KG1 (cell line): ENCODE measurements at regions not wholly inside any gene's neighbourhood (a gene's known extent, or its start where the extent isn't known, plus 50 kb on each side); places are given as distances from the start of the nearest gene placed in this dataset.
A peak's percentile ranks its signal among the peaks of the same experiment; 100 is the strongest.

Source experiments
- DNase-seq: peaks from one replicate; lab custom pipeline; 2025; lab: John Stamatoyannopoulos, UW

DNA sequence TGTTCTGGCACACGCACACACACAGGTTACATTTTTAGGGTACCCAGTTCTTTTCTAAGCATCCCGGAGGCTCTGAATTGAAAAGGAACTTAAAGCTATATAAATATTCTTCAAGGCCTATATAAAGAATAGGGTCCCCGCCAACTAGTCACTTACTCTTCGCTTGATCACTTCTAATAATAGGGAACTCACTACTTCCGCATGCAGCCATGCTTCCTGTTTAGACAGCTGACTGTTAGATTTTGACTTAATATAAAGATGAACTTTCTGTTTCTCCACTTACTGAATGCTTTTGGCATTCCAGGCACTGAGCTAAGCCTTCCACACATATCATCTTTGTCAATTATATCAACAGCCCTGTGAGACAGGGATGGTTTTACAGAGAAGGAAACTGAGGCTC is 259.6 kb downstream of the TSHZ3 start:
- no peak for DNase-seq

DNA sequence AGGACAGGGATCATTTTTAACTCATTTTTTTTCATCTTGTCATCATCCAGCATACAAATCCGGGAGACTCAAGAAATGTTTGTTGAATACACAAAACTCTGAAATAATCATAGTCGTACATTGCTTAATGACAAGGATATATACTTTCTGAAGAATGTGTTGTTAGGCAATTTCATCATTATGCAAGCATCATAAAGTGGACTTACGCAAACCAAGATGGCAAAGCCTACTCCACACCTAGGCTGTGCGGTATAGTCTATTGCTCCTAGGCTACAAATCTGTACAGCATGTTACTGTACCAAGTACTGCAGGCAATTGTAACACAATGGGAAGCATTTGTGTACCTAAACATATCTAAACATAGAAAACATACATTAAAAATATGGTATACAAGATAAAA is 264.1 kb downstream of the TSHZ3 start:
- no peak for DNase-seq

DNA sequence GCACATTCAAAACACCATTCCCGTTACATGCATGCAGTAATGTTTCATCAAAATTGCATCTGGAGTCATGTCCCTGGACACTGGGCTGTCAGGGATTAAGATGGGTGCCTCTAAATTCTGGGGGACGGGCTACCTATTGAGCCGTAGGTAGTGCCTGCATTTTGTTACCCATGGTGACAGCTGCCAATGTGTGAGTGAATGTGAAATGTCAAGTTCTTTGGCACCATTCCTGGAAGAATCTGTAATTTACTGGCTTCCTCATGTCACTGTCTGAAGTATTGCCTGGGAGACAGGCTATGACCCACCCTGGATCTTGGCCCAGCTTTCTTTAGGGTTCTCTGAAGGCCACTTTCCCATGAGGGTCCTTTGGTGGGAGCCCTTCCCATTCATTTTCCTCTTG is 266.1 kb downstream of the TSHZ3 start:
- no peak for DNase-seq

DNA sequence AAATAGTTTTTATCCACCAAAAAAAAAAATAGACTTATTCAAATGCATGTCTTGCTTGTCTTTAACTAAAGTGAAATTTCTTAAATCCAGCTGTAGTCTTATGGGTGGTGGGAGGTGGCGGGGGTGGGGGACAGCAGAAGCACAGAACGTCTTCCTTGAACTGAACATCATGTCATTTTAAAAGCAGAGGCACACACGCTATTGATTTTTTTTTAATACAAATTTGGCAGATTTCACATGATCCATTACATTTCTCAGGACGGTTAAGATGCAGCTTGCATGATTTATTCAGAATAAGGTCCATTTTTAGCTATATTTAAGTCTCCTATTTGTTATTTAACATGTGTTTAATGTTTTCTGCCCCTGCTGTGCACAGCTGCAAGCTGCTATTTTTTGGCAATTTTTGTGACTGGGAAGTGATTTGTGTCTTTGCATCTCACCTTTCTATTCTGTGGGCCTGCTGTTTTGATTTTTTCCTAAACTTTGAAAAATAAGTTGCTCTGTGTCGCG is 274.0 kb downstream of the TSHZ3 start:
- DNase-seq, result no peak

DNA sequence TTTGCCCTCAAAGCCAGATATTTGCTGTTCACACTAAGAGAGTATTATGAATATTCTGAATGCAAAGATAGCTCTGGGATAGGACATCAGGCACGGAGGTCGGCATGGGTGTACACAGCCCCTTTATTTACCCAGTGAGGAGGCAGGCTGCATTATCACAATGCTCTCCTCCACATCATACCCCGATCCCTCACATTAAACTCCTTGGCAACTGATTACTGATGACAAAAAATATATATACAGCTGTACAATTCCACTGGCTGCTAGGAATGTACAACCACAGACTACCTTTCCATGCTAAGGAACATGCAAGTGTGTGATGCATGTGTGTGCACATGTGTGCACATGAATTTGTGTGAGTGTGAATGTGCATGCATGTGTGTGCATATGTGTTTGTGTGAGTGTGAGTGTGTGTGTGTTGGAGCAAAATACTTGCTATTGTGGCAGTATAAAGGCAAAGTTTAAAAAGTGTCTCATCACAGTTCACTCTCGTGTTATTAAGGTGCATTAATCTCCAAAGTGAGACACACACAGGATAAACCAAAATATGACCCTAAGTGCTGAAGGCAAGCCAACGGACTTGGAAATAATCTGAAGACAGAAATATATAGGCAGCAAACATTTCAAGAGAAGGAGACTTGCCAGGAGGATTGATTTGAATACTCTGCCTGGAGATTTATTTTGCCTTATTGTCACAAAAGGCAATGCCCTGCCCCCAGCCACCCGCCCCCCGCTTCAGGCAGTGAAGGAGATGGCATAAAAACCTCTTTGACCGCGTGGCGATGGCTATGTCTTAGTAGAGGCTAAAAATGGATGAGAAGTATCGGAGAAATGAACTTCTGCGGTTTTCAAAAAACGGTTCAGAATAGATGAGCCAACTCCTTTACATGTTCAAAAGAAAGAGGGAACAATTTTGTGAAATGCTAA is 274.8 kb downstream of the TSHZ3 start:
- DNase-seq, result no peak

DNA sequence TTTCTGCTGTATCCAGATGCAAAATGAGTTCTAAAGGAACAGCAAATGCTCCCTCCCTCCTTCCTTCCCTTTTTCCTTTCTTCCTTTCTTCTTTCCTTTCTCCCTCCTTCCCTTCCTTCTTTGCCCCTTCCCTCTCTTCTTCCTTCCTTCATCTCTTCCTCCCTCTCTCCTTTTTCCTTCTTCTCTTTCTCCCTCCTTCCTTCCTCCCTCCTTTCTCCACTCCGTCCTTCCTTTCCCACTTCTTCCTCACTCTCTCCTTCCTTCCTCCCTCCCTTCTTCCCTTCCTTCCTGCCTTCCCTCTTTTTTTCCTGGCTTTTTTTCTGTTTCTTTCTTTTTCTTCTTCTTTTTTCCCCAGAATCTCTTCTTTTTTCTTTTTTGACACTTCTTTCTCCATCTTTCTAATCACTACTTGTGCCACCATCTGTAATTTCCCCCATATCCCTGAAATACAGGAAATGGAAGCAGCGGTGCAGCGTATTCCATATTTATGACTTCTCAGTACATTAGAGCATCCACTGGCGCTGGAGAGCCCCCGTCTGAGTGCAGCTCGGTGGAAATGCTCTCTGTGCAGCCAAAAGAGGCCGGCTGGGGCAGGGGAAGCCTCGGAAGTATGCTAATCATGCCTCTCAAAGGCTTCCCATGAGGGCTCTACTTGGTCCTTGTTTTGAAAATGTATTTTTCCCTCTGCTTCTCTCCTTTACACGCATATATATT is 275.6 kb downstream of the TSHZ3 start:
- DNase-seq, result no peak

DNA sequence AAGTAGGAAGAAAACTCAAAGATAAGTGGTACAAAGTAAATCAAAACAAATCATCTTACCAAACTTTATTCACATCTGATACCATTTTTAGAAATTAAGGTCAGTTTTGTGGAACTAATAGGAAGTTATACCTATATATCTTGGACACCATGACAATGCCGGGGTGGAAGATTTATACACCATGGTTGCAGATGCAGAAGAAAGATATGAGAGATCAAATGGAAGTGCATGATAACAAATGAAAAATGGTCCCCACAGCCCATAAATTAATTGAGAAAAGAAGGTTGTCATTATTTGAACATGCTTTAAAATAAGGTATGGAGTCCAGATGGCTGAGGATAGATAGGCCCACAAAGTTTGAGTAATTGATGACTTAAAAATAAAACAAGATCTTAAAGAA is 276.8 kb downstream of the TSHZ3 start:
- DNase-seq, result no peak

DNA sequence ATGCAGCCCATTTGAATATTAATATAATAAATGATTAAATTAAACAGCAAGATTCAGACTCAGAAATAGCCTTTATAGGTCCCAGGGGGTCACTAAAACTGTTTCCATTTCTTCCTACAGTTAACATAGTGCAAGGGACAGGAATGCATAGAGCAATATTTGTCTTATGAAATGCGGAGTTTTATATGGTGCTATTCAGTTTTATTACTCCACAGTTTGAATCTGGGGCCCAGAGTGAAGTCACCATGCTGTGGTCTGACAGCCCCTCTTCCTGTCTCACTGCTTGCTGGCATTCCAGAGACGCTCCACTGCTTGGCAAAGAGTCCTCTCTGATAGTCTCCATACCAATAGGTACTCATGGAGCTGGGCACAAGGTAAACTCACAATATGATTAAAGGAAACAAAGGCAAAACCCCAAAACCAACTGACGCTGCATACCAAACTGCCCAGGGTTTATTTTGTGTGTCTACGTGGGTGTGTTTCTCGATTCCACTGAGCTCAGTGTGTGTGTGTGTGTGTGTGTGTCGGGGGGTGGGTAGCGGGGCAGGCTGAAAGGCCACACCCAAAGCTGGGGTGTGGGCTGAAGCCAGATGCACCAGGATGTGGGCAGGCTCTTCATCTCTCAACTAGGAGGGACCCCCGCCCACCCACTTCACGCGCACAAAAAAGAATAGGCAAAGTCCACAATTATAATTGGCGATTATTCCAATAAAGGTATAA is 277.9 kb downstream of the TSHZ3 start:
- DNase-seq, result no peak

DNA sequence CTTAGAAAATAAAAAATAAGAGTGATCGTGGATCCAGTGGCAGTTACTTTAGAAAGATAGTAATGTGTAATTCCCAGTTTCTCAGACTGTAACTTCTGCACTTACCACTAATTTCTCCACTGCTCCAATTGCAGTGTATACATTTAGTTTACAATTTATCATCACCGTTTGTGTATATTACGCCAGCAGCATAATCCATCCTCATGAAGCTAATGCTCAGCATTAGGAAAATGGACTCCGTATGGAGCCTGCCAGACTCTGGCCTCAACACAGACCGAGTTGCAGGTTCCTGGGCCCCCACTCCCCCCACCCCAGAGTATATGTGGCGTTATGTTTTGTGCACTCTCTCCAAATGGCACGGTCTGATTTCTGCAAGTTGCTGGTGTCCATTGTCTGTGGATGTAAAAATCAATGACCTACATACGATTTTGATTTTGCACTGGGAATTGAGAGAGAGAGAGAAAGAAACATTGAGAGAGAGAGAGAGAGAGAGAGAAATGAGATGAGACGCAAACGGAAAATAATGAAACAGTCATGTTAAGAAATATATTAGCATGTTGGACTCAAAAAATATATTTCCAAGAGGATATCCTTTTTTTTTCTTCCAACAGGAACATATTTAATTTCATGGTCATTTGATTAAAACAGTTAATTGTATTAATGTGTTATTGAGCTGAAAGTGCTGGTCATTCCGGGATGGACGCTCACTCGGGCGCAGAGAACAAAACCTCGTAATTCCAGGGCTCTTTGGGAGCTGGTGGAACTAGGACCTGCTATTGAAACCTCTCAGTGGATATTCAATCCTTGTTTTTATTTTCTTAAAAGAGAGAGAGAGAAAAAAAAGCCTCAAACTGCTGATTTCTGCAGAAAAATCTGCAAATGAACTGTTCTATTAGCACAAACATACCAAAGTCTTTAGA is 278.8 kb downstream of the TSHZ3 start:
- no peak for DNase-seq

DNA sequence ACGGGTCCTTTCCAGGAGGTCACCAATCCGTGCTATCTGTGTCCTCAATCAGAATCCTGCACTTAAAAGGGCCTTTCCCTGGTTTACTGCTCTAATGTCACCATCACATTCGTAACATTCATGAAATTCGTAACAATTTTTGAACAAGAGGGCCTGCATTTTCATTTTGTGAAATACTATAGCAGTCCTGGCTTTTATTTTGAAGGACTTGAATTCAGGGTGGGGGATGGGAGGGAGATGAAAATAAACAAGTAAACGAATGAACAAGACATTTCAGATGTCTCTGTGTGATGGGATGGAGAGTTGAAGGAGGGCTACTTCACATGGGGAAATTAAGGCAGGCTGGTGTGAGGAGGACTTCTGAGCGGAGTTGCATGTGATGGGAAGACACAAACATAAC is 281.0 kb downstream of the TSHZ3 start:
- DNase-seq, result no peak

DNA sequence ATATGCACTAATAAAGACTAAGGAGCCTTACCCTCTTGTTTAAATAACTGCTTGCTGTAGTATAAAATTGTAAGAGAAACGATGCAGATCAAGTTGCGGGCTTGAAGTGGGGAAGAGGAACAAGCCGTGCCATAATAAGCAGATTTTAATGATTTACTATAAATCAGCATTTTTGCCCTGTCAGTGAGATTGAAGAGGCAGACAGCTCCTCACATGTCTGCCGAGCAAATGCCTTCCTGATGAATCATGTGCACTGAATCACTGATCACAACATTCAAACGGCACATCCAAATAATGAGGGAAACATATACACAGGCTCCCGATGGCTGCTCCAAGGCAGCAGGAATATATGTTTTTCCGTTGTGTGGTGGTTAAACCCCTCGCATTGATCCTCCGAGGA is 282.9 kb downstream of the TSHZ3 start:
- DNase-seq, result no peak

DNA sequence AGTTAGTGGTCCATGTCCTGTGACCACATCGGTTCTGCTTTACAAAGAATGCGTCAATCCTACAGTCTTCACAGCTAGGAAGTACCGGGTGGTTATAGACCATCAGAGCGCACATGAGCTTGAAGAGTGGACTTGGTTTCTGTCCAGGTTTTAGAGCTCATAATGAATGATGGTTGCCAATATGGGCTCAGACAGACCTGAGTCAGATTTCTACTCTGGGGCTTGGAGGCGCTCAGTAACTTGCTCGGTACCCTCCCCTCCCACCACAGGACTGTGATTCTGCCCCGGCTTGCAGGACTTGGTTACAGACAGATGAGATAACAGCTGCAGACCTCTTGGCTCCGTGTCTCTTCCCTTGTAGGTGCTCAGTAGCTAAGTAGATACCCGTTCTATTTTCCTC is 284.7 kb downstream of the TSHZ3 start:
- DNase-seq, result no peak

DNA sequence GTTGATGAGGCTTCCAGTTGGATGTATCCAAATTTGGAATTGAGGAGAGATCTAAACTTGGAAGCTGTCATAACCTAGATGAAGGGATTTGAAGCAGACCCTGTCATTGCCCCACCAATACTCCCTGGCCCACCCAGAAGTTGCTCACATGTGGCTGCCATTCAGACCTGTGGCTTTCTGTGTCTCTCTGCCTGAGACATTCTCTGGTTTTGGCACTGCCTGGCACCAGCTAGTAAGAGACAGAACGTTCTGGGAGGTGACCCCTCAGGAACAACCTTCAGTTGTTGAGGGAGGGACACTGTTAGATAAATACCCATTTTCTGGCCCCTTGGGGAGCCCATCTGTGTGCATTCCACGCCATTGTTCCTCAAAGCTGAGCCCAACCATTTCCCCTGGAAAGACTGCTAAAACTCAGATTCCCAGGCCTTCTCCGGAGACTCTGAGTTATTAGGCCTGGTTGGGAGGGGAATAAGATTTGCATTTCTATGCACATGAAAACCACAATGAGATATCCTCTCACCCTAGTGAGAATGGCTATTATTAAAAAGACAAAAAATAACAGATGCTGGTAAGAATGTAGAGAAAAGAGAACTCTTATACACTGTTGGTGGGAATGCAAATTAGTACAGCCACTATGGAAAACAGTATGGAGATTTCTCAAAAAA is 290.4 kb downstream of the TSHZ3 start:
- DNase-seq, result no peak

DNA sequence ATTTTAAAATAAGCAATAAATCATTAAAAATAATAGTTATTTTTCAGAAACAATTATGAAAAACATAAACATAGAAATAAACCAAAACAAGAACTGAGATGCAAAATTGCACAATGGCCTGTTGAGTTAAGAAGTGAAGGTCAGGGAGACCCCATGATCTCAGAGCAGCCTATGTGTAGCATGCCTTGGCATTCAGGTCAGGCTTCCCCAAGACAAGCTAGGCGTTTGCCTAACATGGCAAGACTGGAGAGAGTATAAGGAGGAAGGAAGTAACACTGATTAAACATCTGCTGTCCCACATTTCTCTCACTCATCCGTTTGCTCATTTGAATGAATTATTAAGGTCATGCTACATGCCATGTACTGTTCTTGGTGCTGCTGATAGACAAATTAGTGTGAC is 291.8 kb downstream of the TSHZ3 start:
- no peak for DNase-seq

DNA sequence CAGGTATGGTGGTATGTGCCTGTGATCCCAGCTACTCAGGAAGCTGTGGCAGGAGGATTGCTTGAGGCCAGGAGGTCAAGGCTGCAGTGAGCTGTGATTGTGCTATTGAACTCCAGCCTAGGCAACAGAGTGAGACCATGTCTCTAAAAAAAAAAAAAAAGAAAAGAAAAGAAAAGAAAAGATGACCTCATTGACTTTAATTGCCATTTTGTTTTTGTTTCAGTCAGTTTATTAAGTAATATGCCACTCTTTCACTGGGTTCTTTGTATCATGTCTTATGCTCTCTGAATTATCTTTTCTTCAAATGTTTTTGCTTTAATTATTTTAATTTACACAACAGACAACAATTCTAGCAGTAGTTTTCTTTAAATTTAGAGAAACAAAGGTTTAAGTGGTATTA is 293.8 kb downstream of the TSHZ3 start:
- DNase-seq, result no peak

DNA sequence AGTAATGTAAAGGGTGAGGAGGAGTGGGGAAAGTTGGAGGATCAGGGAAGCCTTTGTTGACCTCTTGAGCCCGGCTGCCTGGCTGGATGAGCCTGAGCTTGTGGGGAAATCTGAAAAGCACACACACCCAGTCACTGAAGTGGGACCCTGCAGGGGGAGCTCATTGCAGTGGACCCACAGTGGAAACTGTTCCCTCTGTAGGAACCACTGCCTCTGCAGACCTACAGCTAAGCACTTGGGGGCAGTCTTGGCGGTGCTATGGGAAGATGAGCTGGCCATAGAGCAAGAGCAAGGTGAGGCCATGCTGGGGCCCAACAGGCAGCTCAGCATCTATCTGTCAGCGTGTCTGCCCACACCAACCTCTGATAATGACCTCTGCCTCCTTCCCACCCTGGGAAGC is 294.8 kb downstream of the TSHZ3 start:
- DNase-seq, result peak; percentile 1

DNA sequence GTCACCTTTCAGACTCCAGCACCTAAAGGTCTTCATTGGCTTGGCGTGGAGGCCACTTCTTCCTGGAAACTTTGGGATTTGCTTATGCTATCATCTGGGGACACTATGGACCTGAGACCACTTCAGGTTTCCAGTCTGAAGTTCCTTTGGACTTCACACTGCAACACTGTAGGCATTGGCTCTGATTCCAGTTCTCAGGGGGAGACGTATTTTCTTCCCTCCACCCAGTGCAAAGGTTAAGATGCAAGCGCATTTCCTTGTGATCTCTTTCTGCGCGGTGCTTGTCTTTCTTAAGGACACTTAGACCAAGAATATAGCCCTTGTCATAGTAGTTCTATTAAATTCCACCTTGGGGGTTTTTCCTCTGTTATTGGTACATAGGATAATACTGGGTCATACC is 299.8 kb downstream of the TSHZ3 start:
- DNase-seq, result no peak

DNA sequence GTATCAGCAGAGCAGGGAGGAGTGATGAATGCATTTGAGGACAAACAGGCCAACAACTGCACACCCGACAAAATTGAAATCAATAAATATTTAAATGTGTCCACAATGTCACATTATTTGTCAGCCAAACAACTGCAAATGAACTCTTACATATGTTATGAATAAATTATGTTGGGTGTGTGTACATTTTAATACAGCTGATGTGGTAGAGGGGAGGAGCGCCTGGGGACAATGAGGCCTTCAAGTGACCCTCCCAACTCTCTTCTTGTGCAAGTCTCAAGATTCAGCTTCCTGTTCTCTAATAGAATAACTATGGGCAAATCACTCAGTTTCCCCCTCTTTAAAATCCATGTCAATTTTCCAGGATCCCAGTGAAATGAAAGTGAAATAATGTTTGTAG is 303.2 kb downstream of the TSHZ3 start:
- DNase-seq, result no peak

DNA sequence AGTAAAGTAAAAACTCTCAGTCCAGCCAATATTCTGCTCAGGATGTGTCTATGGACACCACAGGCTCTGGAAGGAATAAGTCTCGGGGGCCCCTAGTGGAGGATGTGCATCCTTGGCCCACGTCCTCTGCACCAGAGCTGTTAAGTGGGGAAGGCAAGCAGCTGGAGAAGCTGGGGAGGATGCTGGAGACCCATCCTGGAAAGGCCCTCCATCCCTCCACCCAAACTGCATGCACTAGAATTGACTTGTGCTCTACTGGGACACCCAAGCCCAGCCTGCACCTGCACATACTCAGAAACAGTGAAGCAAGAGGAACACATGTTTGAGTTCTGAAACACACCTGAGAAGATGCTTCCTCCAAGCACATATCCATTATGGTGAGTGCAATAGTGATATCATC is 307.8 kb downstream of the TSHZ3 start:
- no peak for DNase-seq

DNA sequence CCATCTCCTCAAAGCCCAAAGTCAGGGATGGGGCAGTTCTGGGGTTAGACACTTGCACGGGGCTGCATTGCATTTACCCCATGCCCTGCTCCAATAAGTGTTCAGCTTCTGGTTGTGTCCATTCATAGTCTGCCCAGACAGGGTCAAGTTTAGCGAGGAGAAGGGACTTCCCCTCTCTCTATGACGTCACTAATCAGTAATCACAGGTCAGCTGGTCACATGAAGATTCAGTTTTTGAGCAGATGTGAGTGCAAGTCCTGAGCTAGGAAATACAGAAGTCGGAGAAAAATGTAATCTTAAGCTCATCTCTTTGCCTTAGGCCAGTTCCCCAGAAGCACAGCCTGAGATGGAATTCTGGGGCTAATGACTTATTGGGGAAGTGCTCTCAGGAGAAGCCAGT is 310.1 kb downstream of the TSHZ3 start:
- DNase-seq, result no peak
